Upper lobe of left lung (tissue), 6 donors: ENCODE measurements at regions not wholly inside any gene's neighbourhood (a gene's known extent, or its start where the extent isn't known, plus 50 kb on each side); places are given as distances from the start of the nearest gene placed in this dataset.

Experiments
- ATAC-seq, 2 donors: fragments of 200-7000 bp; cut with Tn5 transposase; one replicate each; pipeline ENCODE4 v1.9.1; 2022; ENCODE audit warnings: mild to moderate bottlenecking in 2 of 2, moderate library complexity in 2 of 2; ENCODE audit not compliant: low FRiP score in 2 of 2
- DNase-seq, 2 donors: peaks; one replicate each; pipeline ENCODE4 v3.0.0-alpha.2; 2019 to 2020
- H3K27ac ChIP-seq, 4 donors: fragments of 200-600 bp; sonication (generic); one replicate each; pipeline ENCODE4 v1.5.1; 2016 to 2019
- H3K27me3 ChIP-seq, 4 donors: fragments of 200-600 bp; sonication (generic); one replicate each; pipeline ENCODE4 v1.5.1; 2017 to 2019
- H3K36me3 ChIP-seq, 4 donors: fragments of 200-600 bp; sonication (generic); one replicate each; pipeline ENCODE4 v1.5.1; 2016 to 2019
- H3K4me1 ChIP-seq, 4 donors: fragments of 200-600 bp; sonication (generic); one replicate each; pipeline ENCODE4 v1.5.1; 2018 to 2019
- H3K4me3 ChIP-seq, 4 donors: fragments of 200-600 bp; sonication (generic); one replicate each; pipeline ENCODE4 v1.5.1; 2017 to 2019; ENCODE audit warnings: mild to moderate bottlenecking in 2 of 4, moderate library complexity in 1 of 4
- H3K9me3 ChIP-seq, 4 donors: fragments of 200-600 bp; sonication (generic); one replicate each; pipeline ENCODE4 v1.5.1; 2018 to 2019
- EP300 ChIP-seq, 4 donors: sonication (generic); formaldehyde crosslinking; IDR thresholded peaks; one replicate each; pipeline ENCODE4 v1.5.1; 2017; ENCODE audit warnings: antibody characterized with exemption in 4 of 4, control low read depth in 2 of 4
- POLR2A ChIP-seq, 4 donors: fragments of 450-650 bp; IDR thresholded peaks; one replicate each; pipeline ENCODE4 v1.5.1; 2016 to 2017; ENCODE audit warnings: antibody characterized with exemption in 4 of 4, mild to moderate bottlenecking in 2 of 4
- POLR2AphosphoS5 ChIP-seq, 2 donors: sonication (generic); formaldehyde crosslinking; IDR thresholded peaks; one replicate each; pipeline ENCODE4 v1.5.1; 2017; ENCODE audit warnings: antibody characterized with exemption in 2 of 2
- WGBS, 2 donors: methylation state at CpG; one replicate each; pipeline ENCODE4 v1.1.5; 2017 to 2018; 5-methylcytosine and 5-hydroxymethylcytosine counted together
- TF ChIP-seq, protein P1 (sequence below), 6 experiments: fragments of 450-650 bp in 4 of 6; fragments of 200-600 bp in 2 of 6; sonication (generic) in 2 of 6; IDR thresholded peaks; one replicate each; pipeline ENCODE4 v1.5.1; 2016 to 2019; ENCODE audit warnings: antibody characterized with exemption in 6 of 6
- donor health status: DM: no; HTN: no; CAD: no; lungs with moderate emphysema.
- donor health status: DM: no; HTN: yes; CAD: no; lungs with severe emphysema.

GRCh38 chr11:13073119-13073981 lies 64.2 kb downstream of the RASSF10 start:
- TF ChIP-seq EP300 (IDR thresholded peaks at IDR 0.05) (no peak), POLR2AphosphoS5 (IDR thresholded peaks at IDR 0.05) (no peak), POLR2A (IDR thresholded peaks at IDR 0.05) (no peak)
- TF ChIP-seq, protein P1, sequence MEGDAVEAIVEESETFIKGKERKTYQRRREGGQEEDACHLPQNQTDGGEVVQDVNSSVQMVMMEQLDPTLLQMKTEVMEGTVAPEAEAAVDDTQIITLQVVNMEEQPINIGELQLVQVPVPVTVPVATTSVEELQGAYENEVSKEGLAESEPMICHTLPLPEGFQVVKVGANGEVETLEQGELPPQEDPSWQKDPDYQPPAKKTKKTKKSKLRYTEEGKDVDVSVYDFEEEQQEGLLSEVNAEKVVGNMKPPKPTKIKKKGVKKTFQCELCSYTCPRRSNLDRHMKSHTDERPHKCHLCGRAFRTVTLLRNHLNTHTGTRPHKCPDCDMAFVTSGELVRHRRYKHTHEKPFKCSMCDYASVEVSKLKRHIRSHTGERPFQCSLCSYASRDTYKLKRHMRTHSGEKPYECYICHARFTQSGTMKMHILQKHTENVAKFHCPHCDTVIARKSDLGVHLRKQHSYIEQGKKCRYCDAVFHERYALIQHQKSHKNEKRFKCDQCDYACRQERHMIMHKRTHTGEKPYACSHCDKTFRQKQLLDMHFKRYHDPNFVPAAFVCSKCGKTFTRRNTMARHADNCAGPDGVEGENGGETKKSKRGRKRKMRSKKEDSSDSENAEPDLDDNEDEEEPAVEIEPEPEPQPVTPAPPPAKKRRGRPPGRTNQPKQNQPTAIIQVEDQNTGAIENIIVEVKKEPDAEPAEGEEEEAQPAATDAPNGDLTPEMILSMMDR (IDR thresholded peaks at IDR 0.05), result no peak
- Histone ChIP-seq H3K27me3 (no peaks in the 10 kb centered on the region), H3K4me1 (no peaks in the 10 kb centered on the region), H3K9me3 (no peaks in the 10 kb centered on the region), H3K36me3 (no peaks in the 10 kb centered on the region), H3K4me3 (no peak overlapping the region), H3K27ac (no peak overlapping the region)
- 90 to 91% methylated on average over 13 of the region's 13 CpGs for WGBS, 2 donors
- peak in 1 of 2 donors; percentile 30 for DNase-seq
- ATAC-seq, result no peak

DNA sequence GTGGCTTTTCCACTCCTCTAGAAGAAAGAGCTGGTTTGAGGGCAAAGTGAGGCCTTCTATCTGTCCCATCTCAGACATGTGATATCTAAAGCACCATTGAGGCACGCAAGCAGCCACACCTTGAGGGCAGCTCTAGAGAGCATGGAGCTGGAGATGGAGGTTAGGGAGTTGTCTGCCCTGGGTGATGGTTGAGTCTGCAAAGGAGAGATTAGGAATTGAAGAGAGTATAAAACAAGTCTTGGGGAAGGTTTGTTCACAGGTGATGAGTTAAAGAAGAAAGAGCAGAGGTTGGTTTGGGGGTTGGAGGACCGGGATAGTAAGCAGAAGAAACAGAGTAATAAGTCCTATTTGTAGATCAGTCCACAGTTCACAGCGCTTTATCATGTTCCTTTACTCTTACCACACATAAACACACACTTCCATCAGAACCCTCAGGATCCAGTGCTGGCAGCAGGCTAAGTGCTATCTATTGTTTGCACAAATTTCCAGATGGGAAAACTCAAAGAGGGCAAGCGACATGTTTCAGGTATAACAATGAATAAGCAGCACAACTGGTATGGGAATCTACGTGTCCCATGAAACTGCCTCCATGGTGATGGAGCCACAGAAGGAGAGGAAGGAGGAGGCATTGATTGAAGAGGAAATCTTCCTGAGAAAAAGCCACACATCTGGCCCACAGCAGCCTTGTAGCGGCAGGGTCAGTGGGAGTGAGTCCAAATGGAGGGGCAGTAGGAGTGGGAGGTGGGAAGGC lies 65.8 kb downstream of the RASSF10 start:
- WGBS, 2 donors, result 77 to 84% methylated on average over 6 of the region's 6 CpGs
- Histone ChIP-seq H3K4me3 (no peak overlapping the region), H3K36me3 (no peaks in the 10 kb centered on the region), H3K27me3 (no peaks in the 10 kb centered on the region), H3K4me1 (no peaks in the 10 kb centered on the region), H3K9me3 (no peaks in the 10 kb centered on the region), H3K27ac (no peak overlapping the region)
- no peak for DNase-seq
- no peak for ATAC-seq
- no peak for TF ChIP-seq POLR2A (IDR thresholded peaks at IDR 0.05)
- TF ChIP-seq, protein P1 (IDR thresholded peaks at IDR 0.05), result no peak
- TF ChIP-seq POLR2AphosphoS5 (IDR thresholded peaks at IDR 0.05), result no peak
- TF ChIP-seq EP300 (IDR thresholded peaks at IDR 0.05), result no peak

DNA sequence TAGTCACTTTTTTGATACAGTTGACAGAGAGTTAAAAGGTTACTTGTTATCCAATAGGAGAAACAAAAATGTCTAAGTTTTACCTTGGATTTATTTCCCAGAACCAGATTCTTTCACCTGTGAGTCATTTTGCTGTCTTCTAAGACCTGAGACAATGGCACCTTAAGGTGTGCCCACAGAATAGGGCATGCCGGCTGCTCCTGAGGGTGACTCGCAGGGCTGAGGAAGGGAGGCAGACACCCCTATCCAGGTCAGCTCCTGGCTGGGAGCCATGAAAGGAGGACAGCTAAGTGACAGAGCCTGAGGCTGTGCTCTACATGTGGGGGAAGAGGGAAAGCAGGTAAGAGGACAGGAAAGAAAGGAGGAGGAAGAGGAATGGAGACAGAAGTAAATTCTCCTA lies 67.8 kb downstream of the RASSF10 start:
- Histone ChIP-seq H3K27ac (no peak overlapping the region), H3K36me3 (no peaks in the 10 kb centered on the region), H3K4me3 (no peak overlapping the region), H3K9me3 (no peaks in the 10 kb centered on the region), H3K27me3 (no peaks in the 10 kb centered on the region), H3K4me1 (no peaks in the 10 kb centered on the region)
- ATAC-seq, result no peak
- DNase-seq, result no peak
- TF ChIP-seq, protein P1 (IDR thresholded peaks at IDR 0.05), result no peak
- TF ChIP-seq EP300 (IDR thresholded peaks at IDR 0.05) (no peak), POLR2AphosphoS5 (IDR thresholded peaks at IDR 0.05) (no peak), POLR2A (IDR thresholded peaks at IDR 0.05) (no peak)
- 90 to 100% methylated on average over 2 of the region's 2 CpGs for WGBS, 2 donors

DNA sequence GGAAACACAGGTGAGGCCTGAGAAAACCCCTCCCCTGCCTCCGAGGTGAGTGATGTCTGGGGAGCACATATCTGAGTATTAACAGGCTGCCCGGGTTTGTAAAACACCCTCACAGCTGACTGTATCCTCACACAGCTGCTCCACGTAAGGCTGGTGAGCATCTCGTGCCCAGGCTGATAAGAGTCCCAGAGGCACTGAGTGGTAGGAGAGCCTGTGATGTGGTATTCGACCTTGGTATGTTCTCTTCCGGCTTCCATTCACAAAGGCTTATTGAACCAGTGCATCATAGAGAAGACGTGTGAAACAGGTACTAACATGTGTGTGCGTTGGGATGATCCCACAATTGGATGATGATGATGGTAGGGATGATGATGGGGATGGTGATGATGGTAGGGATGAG lies 71.7 kb downstream of the RASSF10 start:
- no peaks in the 10 kb centered on the region for H3K9me3 ChIP-seq
- TF ChIP-seq POLR2AphosphoS5 (IDR thresholded peaks at IDR 0.05) (no peak), EP300 (IDR thresholded peaks at IDR 0.05) (no peak), POLR2A (IDR thresholded peaks at IDR 0.05) (no peak)
- TF ChIP-seq, protein P1 (IDR thresholded peaks at IDR 0.05), result no peak
- H3K27me3 ChIP-seq, result no peaks in the 10 kb centered on the region
- no peak overlapping the region for H3K27ac ChIP-seq
- H3K4me1 ChIP-seq, result no peaks in the 10 kb centered on the region
- DNase-seq (no peak), ATAC-seq (no peak)
- 76 to 85% methylated on average over 8 of the region's 8 CpGs for WGBS, 2 donors
- no peaks in the 10 kb centered on the region for H3K36me3 ChIP-seq
- H3K4me3 ChIP-seq, result no peak overlapping the region
